C4-2B (cell line): ENCODE measurements at regions not wholly inside any gene's neighbourhood (a gene's known extent, or its start where the extent isn't known, plus 50 kb on each side); places are given as distances from the start of the nearest gene placed in this dataset.
"Not testable (repeated sequence)": the region's sequence is repeated elsewhere in the genome, so short reads cannot be mapped to it uniquely, and the experiment has no call there.

Source experiments
- H3K27ac ChIP-seq: fragments of 450-650 bp; 2 replicates; pipeline ENCODE4 v1.5.1; 2017
- ZFX ChIP-seq: fragments of 450-650 bp; IDR thresholded peaks from 2 replicates; pipeline ENCODE4 v1.6.1; 2017
- TF ChIP-seq, protein P1 (sequence below): fragments of 450-650 bp; conservative IDR thresholded peaks from 2 replicates; pipeline ENCODE4 v1.5.1; 2017; ENCODE audit warnings: mild to moderate bottlenecking

DNA sequence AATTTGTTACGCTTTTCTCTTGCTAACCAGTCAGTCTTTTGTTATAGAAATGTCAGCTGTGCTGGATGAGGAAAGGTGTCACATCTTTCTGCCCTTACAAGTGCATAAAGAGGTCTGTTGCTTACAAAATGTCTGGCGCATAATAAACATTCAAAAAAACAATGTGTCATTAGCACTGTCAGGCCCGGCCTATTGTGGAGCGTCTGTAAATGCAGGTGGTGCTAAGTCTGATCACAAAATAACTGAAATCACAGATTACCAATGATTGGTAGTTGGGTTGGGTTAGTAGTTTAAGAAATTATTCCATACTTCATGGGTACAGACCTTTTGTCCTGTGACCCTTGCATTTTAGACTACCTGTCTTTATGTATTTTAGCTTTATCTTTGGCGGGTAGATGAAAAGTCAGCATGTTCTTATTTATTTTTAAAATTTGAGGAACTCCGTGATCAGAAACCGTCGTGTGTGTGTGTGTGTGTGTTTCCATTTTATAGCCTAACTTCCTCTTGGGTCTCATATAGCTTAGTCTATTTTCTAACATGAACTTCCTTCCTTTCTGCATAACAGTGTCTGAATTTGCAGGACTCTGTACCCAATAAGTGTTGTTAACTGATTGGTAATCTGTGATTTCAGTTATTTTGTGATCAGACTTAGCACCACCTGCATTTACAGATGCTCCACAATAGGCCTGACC lies 88.1 kb upstream of the IFNGR1 start:
- TF ChIP-seq, protein P1, sequence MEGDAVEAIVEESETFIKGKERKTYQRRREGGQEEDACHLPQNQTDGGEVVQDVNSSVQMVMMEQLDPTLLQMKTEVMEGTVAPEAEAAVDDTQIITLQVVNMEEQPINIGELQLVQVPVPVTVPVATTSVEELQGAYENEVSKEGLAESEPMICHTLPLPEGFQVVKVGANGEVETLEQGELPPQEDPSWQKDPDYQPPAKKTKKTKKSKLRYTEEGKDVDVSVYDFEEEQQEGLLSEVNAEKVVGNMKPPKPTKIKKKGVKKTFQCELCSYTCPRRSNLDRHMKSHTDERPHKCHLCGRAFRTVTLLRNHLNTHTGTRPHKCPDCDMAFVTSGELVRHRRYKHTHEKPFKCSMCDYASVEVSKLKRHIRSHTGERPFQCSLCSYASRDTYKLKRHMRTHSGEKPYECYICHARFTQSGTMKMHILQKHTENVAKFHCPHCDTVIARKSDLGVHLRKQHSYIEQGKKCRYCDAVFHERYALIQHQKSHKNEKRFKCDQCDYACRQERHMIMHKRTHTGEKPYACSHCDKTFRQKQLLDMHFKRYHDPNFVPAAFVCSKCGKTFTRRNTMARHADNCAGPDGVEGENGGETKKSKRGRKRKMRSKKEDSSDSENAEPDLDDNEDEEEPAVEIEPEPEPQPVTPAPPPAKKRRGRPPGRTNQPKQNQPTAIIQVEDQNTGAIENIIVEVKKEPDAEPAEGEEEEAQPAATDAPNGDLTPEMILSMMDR = no peak
- no peak for TF ChIP-seq ZFX
- no peak overlapping the region for H3K27ac ChIP-seq

DNA sequence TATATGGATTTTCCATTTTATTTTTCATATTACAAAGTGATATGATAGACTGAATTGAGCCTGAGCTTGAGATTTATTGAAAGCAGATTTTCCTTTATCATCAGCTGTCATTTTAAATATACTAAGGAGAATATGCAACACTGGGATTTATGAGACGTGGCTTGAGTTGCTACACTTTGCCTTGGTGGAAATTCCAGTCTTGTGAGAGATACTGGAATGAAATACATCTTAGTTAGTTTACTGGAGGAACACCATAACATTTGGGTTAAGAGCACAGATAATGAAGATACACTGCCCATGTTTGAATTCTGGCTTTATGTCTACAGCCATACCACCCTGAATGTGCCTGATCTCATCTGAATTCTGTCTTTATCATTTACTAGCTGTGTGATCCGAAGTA lies 86.5 kb upstream of the IFNGR1 start:
- no peak overlapping the region for H3K27ac ChIP-seq
- TF ChIP-seq, protein P1 = no peak
- no peak for TF ChIP-seq ZFX

DNA sequence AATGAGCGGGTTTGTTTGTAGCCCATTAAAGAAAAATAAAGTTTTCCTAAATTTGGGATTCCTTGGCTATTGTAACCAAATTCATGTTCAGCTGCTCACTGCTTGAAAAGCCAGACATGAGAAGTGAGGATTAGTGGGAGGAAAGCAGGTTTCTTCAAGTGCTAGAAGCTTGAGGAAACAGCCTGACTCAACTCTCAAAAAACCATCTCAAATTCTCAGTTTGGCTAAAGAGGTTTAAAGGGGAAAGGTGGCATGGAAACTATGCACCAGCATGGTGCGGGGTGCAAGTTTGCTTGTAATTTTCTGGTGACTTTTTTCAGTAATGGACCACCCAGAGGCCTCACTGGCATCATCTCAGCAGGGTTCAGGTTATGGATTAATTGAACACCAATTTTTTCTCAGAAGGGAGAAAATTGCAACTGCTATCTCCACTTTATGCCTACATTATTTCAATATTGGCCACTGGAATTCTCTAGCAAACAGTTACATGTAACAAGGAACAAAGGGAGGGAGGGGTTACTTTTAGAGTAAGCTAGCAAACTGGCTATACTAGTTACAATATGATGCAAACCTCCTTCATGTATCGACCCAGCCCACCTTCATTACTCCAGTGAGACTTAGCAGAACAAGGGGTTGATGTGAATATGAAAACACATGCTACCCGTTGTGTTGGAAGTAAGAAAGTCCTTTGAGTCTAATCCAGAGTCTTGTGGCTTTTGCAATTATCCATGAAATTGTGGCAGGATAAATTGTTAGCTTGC lies 85.0 kb upstream of the IFNGR1 start:
- TF ChIP-seq ZFX = no peak
- TF ChIP-seq, protein P1 = no peak
- no peak overlapping the region for H3K27ac ChIP-seq

DNA sequence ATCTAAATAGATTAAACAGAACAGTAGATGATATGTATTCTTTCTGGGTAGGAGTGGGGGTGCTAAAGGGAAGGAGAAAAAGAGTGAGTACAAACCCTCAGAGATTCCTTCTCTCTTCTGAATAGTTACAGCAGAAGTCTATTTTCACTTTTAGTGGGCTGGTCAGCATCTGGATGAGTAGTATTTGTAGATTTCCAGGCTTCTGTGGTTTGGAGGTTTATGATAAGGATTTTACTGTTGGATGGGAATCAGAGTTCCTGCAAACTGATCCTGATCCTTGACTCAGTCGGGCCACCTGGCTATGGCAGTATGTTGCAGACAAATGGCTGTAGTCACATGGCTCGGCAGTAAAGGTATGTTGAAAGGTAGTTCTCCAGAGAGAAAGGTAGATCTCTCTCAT lies 84.3 kb upstream of the IFNGR1 start:
- no peak overlapping the region for H3K27ac ChIP-seq
- TF ChIP-seq, protein P1 = no peak
- TF ChIP-seq ZFX = no peak

DNA sequence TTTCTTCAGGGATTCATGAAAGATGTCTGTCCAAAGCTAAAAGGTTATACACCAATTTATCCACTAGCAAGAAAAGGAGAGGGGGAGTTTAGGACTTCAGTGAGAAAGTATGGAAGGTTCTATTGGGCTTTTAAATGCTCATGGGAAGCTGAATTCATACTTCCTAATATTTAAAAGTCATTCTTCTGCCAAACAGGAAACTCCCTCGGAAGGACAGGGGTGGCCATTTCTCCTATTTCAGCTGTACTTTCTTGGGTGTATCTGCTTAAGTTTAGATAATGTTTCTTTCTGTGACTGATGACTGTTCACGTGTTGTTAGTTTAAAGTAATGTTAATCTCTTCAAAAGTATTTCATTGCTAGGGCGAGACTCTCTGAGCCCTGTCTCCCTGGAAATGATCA lies 80.5 kb upstream of the IFNGR1 start:
- no peak overlapping the region for H3K27ac ChIP-seq
- TF ChIP-seq, protein P1 = no peak
- no peak for TF ChIP-seq ZFX

DNA sequence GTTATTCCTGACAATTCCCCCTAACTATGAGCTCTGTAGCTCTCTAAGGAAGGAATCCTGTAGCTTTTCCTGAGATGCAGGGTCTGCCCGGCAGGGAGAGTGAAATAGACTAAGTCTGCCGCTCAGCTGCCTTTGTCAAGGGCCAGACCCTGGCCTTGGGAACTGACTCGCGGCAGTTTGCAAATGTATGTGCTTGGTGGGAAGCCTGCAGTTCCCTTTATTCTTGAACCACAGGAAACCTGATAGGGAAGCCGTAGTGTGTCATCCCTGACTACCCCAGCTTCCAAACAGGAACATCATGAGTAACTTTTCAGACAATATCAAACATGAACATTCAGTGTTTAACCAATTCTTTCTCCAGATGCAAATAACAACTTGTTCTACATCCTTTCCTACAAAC lies 78.7 kb upstream of the IFNGR1 start:
- no peak overlapping the region for H3K27ac ChIP-seq
- TF ChIP-seq ZFX = no peak
- TF ChIP-seq, protein P1 = no peak

DNA sequence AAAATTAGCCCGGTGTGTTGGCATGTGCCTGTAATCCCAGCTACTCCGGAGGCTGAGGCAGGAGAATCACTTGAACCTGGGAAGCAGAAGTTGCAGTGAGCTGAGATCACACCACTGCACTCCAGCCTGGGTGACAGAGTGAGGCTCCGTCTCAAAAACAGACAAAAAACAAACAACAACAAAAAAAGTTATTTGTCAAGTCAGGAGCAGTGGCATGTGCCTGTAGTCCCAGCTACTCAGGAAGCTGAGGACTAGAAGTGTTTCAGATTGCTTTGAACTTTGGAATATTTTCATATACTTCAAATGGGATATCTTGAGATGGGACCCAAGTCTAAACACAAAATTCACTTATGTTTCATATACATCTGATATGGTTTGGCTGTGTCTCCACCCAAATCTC lies 73.1 kb upstream of the IFNGR1 start:
- H3K27ac ChIP-seq = not testable (repeated sequence)

DNA sequence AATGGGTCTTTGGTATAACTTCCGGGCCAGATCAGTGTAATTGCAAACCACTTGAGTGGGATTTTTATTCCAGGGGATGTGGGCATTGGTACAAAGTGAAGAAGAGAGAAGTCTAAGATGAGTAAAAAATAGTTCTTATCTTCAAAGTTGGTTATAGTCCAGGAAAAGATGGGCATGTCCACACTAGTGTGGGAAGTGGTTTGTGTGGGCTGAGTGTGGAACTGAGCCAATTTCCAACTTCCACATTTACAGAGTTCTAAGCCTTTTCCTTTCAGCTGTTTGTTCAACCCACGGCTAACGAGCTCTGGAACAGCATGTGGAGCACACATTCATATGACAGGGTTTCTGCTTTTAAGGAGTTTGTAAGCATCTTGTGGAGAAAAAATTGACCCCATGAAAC lies 72.3 kb upstream of the IFNGR1 start:
- TF ChIP-seq ZFX = no peak
- TF ChIP-seq, protein P1 = no peak

More for the DNA sequence above, 72.3 kb upstream of the IFNGR1 start:
- H3K27ac ChIP-seq = no peak overlapping the region
